ENCODE measurements at regions not wholly inside any gene's neighbourhood (a gene's known extent, or its start where the extent isn't known, plus 50 kb on each side); places are given as distances from the start of the nearest gene placed in this dataset.

DNA sequence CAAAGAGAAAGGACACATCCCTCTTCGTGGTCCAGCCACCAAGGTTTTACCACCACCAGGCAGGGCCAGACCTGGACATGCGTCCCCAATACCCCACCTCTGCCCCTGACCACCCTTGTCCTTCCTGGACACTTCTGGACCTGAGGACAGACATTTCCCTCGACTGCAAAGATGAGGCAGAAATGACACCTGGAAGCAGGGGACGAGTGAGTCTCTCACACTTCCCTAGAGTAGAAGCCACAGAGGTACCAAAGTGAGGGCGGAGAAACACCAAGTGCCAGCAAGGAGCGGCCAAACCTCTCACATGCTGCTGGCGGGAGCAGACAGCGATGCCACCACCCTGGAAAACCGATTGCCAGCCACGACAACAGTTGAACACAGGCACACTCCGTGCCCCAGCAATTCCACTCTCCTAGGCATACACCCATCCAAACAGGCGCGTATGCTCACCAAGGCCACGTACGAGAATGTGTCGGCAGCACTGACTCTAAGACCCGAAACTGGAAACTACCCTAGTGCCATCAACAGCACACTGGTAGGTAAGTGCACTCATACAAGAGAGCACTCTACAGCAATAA is 207.0 kb upstream of the NSMCE3 start:
- Mint-ChIP-seq H3K27ac (ENCODE audit: low read depth, unreplicated experiment) (no peak overlapping the region), H3K36me3 (ENCODE audit: insufficient read depth, unreplicated experiment) (peaks cover 7% of the 10 kb centered on the region), H3K4me1 (ENCODE audit: insufficient read depth, unreplicated experiment) (peaks cover 4% of the 10 kb centered on the region), H3K9me3 (ENCODE audit: unreplicated experiment) (no peaks in the 10 kb centered on the region), H3K4me3 (ENCODE audit: unreplicated experiment) (no peak overlapping the region), H3K27me3 (ENCODE audit: insufficient read depth, unreplicated experiment) (peaks cover 19% of the 10 kb centered on the region)
- no TSS peak for BruUV-seq (replicated peaks)
- intact Hi-C loops (cut with micrococcal nuclease) = no loop called here
- TF ChIP-seq CTCF (IDR thresholded peaks at IDR 0.05; ENCODE audit: unreplicated experiment) = no peak
- POLR2A ChIA-PET = no interaction called here
- DNase-seq (ENCODE audit: unreplicated experiment) = no peak
- CTCF ChIA-PET = interaction anchor here (0.5 kb wide), 1 partner anchor 319 kb away, joined by 3 read pairs; no protein-coding TSS in a partner anchor

DNA sequence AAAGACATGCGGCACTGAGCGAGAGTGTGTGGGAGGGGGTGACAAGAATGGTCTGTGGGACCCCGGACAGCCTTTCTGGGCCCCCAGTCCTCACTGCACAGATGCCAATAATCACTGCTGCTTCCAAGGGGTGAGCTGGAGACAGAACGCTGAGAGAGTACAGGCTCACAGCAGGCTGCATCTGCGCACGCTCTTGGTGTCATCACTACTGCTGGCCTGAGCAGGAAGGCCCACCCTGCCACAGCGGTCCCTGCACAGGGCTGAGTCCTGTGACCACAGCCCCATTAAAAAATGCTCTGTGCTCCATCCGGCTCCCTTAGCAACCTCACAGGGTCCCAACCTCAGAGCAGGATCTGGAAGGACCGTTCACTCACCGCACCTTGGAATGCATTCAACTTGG is 205.5 kb upstream of the NSMCE3 start:
- Mint-ChIP-seq H3K9me3 (ENCODE audit: unreplicated experiment) (no peaks in the 10 kb centered on the region), H3K27ac (ENCODE audit: low read depth, unreplicated experiment) (no peak overlapping the region), H3K4me3 (ENCODE audit: unreplicated experiment) (no peak overlapping the region), H3K27me3 (ENCODE audit: insufficient read depth, unreplicated experiment) (peaks cover 11% of the 10 kb centered on the region), H3K4me1 (ENCODE audit: insufficient read depth, unreplicated experiment) (peaks cover 18% of the 10 kb centered on the region), H3K36me3 (ENCODE audit: insufficient read depth, unreplicated experiment) (peaks cover 4% of the 10 kb centered on the region)
- no peak for DNase-seq (ENCODE audit: unreplicated experiment)
- POLR2A ChIA-PET = no interaction called here
- no TSS peak for BruUV-seq (replicated peaks)
- CTCF ChIA-PET = no interaction called here
- TF ChIP-seq CTCF (IDR thresholded peaks at IDR 0.05; ENCODE audit: unreplicated experiment) = no peak
- intact Hi-C loops (cut with micrococcal nuclease) = no loop called here

GRCh38 chr15:29473621-29474105 is 204.0 kb upstream of the NSMCE3 start:
- no peak overlapping the region for H3K4me3 Mint-ChIP-seq (ENCODE audit: unreplicated experiment)
- CTCF ChIA-PET = interaction anchor here (0.6 kb wide), 1 partner anchor 601 kb away, joined by 3 read pairs; no protein-coding TSS in a partner anchor
- TF ChIP-seq CTCF (IDR thresholded peaks at IDR 0.05; ENCODE audit: unreplicated experiment) = no peak
- intact Hi-C loops (cut with micrococcal nuclease) = no loop called here
- POLR2A ChIA-PET = no interaction called here
- no peaks in the 10 kb centered on the region for H3K9me3 Mint-ChIP-seq (ENCODE audit: unreplicated experiment)
- H3K36me3 Mint-ChIP-seq (ENCODE audit: insufficient read depth, unreplicated experiment) = peaks cover 4% of the 10 kb centered on the region
- no peak overlapping the region for H3K27ac Mint-ChIP-seq (ENCODE audit: low read depth, unreplicated experiment)
- H3K4me1 Mint-ChIP-seq (ENCODE audit: insufficient read depth, unreplicated experiment) = peaks cover 18% of the 10 kb centered on the region
- H3K27me3 Mint-ChIP-seq (ENCODE audit: insufficient read depth, unreplicated experiment) = no peaks in the 10 kb centered on the region
- DNase-seq (ENCODE audit: unreplicated experiment) = no peak
- BruUV-seq (replicated peaks) = no TSS peak

DNA sequence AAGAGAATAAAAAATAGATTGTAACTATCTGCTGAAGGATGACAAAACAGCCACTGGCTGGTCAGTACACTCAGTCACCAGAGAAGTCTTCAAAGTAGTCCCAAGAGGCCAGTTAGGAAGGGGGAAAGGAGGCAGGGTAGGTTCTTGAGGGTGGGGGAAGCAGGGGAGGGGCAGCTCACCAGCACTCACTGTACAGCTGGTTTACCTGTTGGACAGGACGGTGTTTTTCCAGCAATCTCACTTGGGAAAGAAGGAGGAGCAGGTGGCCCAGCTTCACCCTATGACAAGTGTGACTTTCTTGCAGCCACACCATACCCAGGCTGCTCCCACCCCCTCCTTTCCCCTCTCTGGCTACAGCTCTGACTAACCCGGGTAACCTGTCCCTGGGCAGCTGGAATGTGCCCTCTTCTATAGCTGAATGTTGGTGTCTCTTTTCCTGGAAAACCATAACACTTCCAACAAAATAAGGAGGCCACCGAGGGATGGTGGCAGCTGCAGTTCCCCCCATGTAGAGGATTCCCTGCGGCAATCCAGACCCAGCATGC is 203.4 kb upstream of the NSMCE3 start:
- Mint-ChIP-seq H3K27ac (ENCODE audit: low read depth, unreplicated experiment) (no peak overlapping the region), H3K36me3 (ENCODE audit: insufficient read depth, unreplicated experiment) (peaks cover 4% of the 10 kb centered on the region), H3K4me1 (ENCODE audit: insufficient read depth, unreplicated experiment) (peaks cover 18% of the 10 kb centered on the region), H3K9me3 (ENCODE audit: unreplicated experiment) (no peaks in the 10 kb centered on the region), H3K27me3 (ENCODE audit: insufficient read depth, unreplicated experiment) (no peaks in the 10 kb centered on the region), H3K4me3 (ENCODE audit: unreplicated experiment) (no peak overlapping the region)
- POLR2A ChIA-PET = no interaction called here
- CTCF ChIA-PET = no interaction called here
- no peak for TF ChIP-seq CTCF (IDR thresholded peaks at IDR 0.05; ENCODE audit: unreplicated experiment)
- intact Hi-C loops (cut with micrococcal nuclease) = no loop called here
- no peak for DNase-seq (ENCODE audit: unreplicated experiment)
- no TSS peak for BruUV-seq (replicated peaks)
